HepG2 (cell line): ENCODE measurements at regions not wholly inside any gene's neighbourhood (a gene's known extent, or its start where the extent isn't known, plus 50 kb on each side); places are given as distances from the start of the nearest gene placed in this dataset.

Experiments used
- ATM ChIP-seq: fragments of 450-650 bp; IDR thresholded peaks from 2 replicates; pipeline ENCODE4 v1.7.1; 2017; ENCODE audit warnings: mild to moderate bottlenecking, borderline replicate concordance
- EZH2 ChIP-seq: conservative IDR thresholded peaks from 2 replicates; pipeline ENCODE4 v1.6.1; 2012; ENCODE audit warnings: mild to moderate bottlenecking, low read depth, low read length, moderate library complexity
- FOXJ3 ChIP-seq: sonication (generic); formaldehyde crosslinking; IDR thresholded peaks from 2 replicates; pipeline ENCODE4 v1.4.0; 2020; ENCODE audit warnings: missing genetic modification reagents, mild to moderate bottlenecking, borderline replicate concordance
- KDM1A ChIP-seq: IDR thresholded peaks from 2 replicates; pipeline ENCODE4 v1.6.1; 2016; ENCODE audit warnings: missing compliant biosample characterization
- MTA3 ChIP-seq: sonication (generic); formaldehyde crosslinking; IDR thresholded peaks from 2 replicates; pipeline ENCODE4 v1.4.0; 2020; ENCODE audit warnings: missing genetic modification reagents
- NFE2L1 ChIP-seq: sonication (generic); formaldehyde crosslinking; IDR thresholded peaks from 2 replicates; pipeline ENCODE4 v1.4.0; 2020; ENCODE audit warnings: missing genetic modification reagents, mild to moderate bottlenecking, borderline replicate concordance
- POLR2A ChIP-seq, 2 experiments: IDR thresholded peaks; 2 replicates each; pipeline ENCODE4 v1.6.1; 2011; ENCODE audit warnings: low read depth in 2 of 2, low read length in 2 of 2, mild to moderate bottlenecking in 1 of 2, moderate library complexity in 1 of 2; ENCODE audit not compliant: insufficient read depth in 1 of 2
- POLR2AphosphoS5 ChIP-seq: IDR thresholded peaks from 2 replicates; pipeline ENCODE4 v1.6.1; 2012; ENCODE audit warnings: low read depth, low read length
- RAD21 ChIP-seq: fragments of 450-650 bp; formaldehyde crosslinking; IDR thresholded peaks from 2 replicates; pipeline ENCODE4 v1.5.0; 2020; ENCODE audit warnings: mild to moderate bottlenecking
- ZNF619 ChIP-seq: sonication (generic); formaldehyde crosslinking; IDR thresholded peaks from 2 replicates; pipeline ENCODE4 v1.4.0; 2020; ENCODE audit warnings: mild to moderate bottlenecking, missing genetic modification reagents
- TF ChIP-seq, protein P1 (sequence below): sonication (generic); formaldehyde crosslinking; IDR thresholded peaks from 2 replicates; pipeline ENCODE4 v1.5.0; 2020; ENCODE audit warnings: mild to moderate bottlenecking, missing genetic modification reagents, moderate library complexity
- TF ChIP-seq, protein P2 (sequence below): sonication (generic); formaldehyde crosslinking; conservative IDR thresholded peaks from 2 replicates; pipeline ENCODE4 v1.4.0; 2020; ENCODE audit warnings: missing genetic modification reagents

DNA sequence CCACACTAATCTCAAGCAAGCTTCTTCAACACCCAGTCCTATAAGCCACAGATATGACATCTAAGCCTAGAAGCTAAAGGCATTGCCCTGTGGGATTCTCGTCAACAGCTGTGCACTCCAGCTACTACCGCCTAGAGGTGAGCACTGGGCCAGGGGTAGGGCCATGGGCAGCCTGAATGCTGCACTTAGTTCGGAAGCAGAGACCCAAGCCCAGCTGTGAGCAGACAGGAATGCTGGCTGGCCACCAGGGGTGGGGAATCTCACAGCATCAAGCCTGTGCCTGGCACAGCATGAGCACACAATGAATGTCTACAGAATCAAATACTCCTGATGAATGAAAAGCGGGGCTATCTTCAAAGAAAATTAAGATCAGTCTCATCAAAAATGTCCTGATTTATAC lies 167.5 kb upstream of the UBL3 start:
- TF ChIP-seq ZNF619 (CRISPR knock-in tag) (no peak), POLR2A (IDR thresholded peaks at IDR 0.05; ENCODE audit: insufficient read depth in 1 of 2, low read depth in 2 of 2, low read length in 2 of 2) (no peak), POLR2AphosphoS5 (no peak), MTA3 (CRISPR knock-in tag) (no peak), FOXJ3 (CRISPR knock-in tag) (no peak), ATM (no peak), RAD21 (CRISPR knock-in tag) (no peak), EZH2 (no peak), NFE2L1 (CRISPR knock-in tag) (no peak), KDM1A (CRISPR knock-in tag) (no peak)
- TF ChIP-seq, protein P1, sequence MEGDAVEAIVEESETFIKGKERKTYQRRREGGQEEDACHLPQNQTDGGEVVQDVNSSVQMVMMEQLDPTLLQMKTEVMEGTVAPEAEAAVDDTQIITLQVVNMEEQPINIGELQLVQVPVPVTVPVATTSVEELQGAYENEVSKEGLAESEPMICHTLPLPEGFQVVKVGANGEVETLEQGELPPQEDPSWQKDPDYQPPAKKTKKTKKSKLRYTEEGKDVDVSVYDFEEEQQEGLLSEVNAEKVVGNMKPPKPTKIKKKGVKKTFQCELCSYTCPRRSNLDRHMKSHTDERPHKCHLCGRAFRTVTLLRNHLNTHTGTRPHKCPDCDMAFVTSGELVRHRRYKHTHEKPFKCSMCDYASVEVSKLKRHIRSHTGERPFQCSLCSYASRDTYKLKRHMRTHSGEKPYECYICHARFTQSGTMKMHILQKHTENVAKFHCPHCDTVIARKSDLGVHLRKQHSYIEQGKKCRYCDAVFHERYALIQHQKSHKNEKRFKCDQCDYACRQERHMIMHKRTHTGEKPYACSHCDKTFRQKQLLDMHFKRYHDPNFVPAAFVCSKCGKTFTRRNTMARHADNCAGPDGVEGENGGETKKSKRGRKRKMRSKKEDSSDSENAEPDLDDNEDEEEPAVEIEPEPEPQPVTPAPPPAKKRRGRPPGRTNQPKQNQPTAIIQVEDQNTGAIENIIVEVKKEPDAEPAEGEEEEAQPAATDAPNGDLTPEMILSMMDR (CRISPR knock-in tag) = no peak
- TF ChIP-seq, protein P2, sequence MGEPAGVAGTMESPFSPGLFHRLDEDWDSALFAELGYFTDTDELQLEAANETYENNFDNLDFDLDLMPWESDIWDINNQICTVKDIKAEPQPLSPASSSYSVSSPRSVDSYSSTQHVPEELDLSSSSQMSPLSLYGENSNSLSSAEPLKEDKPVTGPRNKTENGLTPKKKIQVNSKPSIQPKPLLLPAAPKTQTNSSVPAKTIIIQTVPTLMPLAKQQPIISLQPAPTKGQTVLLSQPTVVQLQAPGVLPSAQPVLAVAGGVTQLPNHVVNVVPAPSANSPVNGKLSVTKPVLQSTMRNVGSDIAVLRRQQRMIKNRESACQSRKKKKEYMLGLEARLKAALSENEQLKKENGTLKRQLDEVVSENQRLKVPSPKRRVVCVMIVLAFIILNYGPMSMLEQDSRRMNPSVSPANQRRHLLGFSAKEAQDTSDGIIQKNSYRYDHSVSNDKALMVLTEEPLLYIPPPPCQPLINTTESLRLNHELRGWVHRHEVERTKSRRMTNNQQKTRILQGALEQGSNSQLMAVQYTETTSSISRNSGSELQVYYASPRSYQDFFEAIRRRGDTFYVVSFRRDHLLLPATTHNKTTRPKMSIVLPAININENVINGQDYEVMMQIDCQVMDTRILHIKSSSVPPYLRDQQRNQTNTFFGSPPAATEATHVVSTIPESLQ (CRISPR knock-in tag) = no peak
